Neuronal stem cell (in vitro differentiated cells): ENCODE measurements at regions not wholly inside any gene's neighbourhood (a gene's known extent, or its start where the extent isn't known, plus 50 kb on each side); places are given as distances from the start of the nearest gene placed in this dataset.

ENCODE experiments used
- DNase-seq: peaks from one replicate; pipeline ENCODE4 v3.0.0-alpha.2; 2013; ENCODE audit warnings: low spot score
- H2AFZ ChIP-seq: one replicate; pipeline ENCODE4 v1.6.1; 2013; ENCODE audit warnings: mild to moderate bottlenecking, low read length, inconsistent platforms
- H2AK5ac ChIP-seq: 2 replicates; pipeline ENCODE4 v1.6.1; 2013; ENCODE audit warnings: low read depth, mild to moderate bottlenecking, inconsistent platforms, low read length, moderate library complexity, mixed read lengths
- H2BK120ac ChIP-seq: 2 replicates; pipeline ENCODE4 v1.6.1; 2013; ENCODE audit warnings: low read depth, mild to moderate bottlenecking, inconsistent platforms, low read length, moderate library complexity, mixed read lengths
- H2BK12ac ChIP-seq: one replicate; pipeline ENCODE4 v1.6.1; 2013; ENCODE audit warnings: low read length, inconsistent platforms
- H2BK15ac ChIP-seq: 2 replicates; pipeline ENCODE4 v1.6.1; 2013; ENCODE audit warnings: mild to moderate bottlenecking, low read length, inconsistent platforms, mixed read lengths
- H2BK5ac ChIP-seq: one replicate; pipeline ENCODE4 v1.6.1; 2013; ENCODE audit warnings: inconsistent platforms, mild to moderate bottlenecking, low read length, moderate library complexity
- H3K14ac ChIP-seq: one replicate; pipeline ENCODE4 v1.6.1; 2013; ENCODE audit warnings: low read length, inconsistent platforms
- H3K18ac ChIP-seq: 2 replicates; pipeline ENCODE4 v1.6.1; 2013; ENCODE audit warnings: low read length, inconsistent platforms
- H3K23ac ChIP-seq: 2 replicates; pipeline ENCODE4 v1.6.1; 2013; ENCODE audit warnings: low read depth, mild to moderate bottlenecking, mixed read lengths, low read length, inconsistent platforms; ENCODE audit not compliant: poor library complexity
- H3K27ac ChIP-seq: replicated peaks from 3 replicates; pipeline ENCODE4 v1.5.1; 2013; ENCODE audit warnings: low read length, inconsistent platforms
- H3K27me3 ChIP-seq, 3 experiments: 2 replicates each; pipeline ENCODE4 v1.6.1; 2013; ENCODE audit warnings: low read length in 3 of 3, mild to moderate bottlenecking in 2 of 3, inconsistent platforms in 1 of 3, low read depth in 1 of 3, mixed read lengths in 1 of 3, moderate library complexity in 1 of 3; ENCODE audit not compliant: control insufficient read depth in 3 of 3, insufficient read depth in 3 of 3
- H3K36me3 ChIP-seq, 2 donors: replicated peaks in 1 of 2; 2 replicates each; pipeline ENCODE4 v1.6.1; 2013; ENCODE audit warnings: low read length in 2 of 2; ENCODE audit not compliant: control insufficient read depth in 2 of 2, insufficient read depth in 2 of 2
- H3K4ac ChIP-seq: 2 replicates; pipeline ENCODE4 v1.6.1; 2013; ENCODE audit warnings: inconsistent platforms, mild to moderate bottlenecking, low read length, moderate library complexity
- H3K4me1 ChIP-seq, 2 donors: 1 replicate in 1 of 2; 2 replicates in 1 of 2; pipeline ENCODE4 v1.6.1; 2013; ENCODE audit warnings: low read length in 2 of 2, low read depth in 1 of 2; ENCODE audit not compliant: control insufficient read depth in 2 of 2, insufficient read depth in 1 of 2
- H3K4me2 ChIP-seq: one replicate; pipeline ENCODE4 v1.6.1; 2013; ENCODE audit warnings: mild to moderate bottlenecking, low read length, inconsistent platforms; ENCODE audit not compliant: insufficient read depth, poor library complexity, severe bottlenecking
- H3K4me3 ChIP-seq, 2 donors: 2 replicates each; pipeline ENCODE4 v1.5.1; 2013; ENCODE audit warnings: low read length in 2 of 2, mild to moderate bottlenecking in 2 of 2, inconsistent platforms in 1 of 2, moderate library complexity in 1 of 2
- H3K79me1 ChIP-seq: one replicate; pipeline ENCODE4 v1.6.1; 2013; ENCODE audit warnings: low read depth, mild to moderate bottlenecking, inconsistent platforms, low read length, moderate library complexity
- H3K9ac ChIP-seq: one replicate; pipeline ENCODE4 v1.6.1; 2013; ENCODE audit warnings: mild to moderate bottlenecking, low read depth, low read length, inconsistent platforms; ENCODE audit not compliant: poor library complexity
- H3K9me3 ChIP-seq, 2 donors: replicated peaks in 1 of 2; 2 replicates each; pipeline versions ENCODE3 to v1.6.1; 2013; ENCODE audit warnings: low read length in 2 of 2, mild to moderate bottlenecking in 2 of 2, inconsistent platforms in 1 of 2, low read depth in 1 of 2, mixed read lengths in 1 of 2, moderate library complexity in 1 of 2; ENCODE audit not compliant: control insufficient read depth in 2 of 2, insufficient read depth in 1 of 2
- H4K8ac ChIP-seq: one replicate; pipeline ENCODE4 v1.6.1; 2013; ENCODE audit warnings: low read depth, mild to moderate bottlenecking, inconsistent platforms, low read length, moderate library complexity
- H4K91ac ChIP-seq: one replicate; pipeline ENCODE4 v1.6.1; 2013; ENCODE audit warnings: low read length, low read depth, mild to moderate bottlenecking, inconsistent platforms; ENCODE audit not compliant: poor library complexity

DNA sequence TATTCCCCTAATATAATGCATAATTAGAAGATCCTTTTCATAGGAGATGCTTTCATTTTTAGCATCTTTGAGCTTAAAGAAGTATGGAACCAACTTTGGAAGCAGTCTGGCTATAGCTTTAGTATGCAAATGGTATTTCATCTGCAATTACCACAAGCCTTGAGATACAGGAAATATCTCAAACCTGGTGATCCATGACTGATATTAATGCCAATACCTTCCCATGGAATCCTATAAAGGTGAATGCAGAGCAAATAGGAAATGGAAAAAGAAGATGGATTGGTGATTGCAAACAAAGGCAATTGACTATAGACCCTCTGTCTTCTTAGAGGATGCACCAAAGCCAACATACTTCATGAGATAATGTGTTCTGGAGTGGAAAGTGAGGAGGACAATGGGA, 326.4 kb downstream of the KBTBD8 start:
- Histone ChIP-seq H2BK12ac (no peak overlapping the region), H3K27ac (no peak overlapping the region), H3K4me3 (no peak overlapping the region), H2BK5ac (no peak overlapping the region), H3K4me2 (no peak overlapping the region), H3K23ac (no peak overlapping the region), H3K14ac (no peak overlapping the region), H2AK5ac (no peak overlapping the region), H3K4ac (no peak overlapping the region), H3K9me3 (peaks cover 0 to 2% of the 10 kb centered on the region in 2 donors), H3K79me1 (no peaks in the 10 kb centered on the region), H3K36me3 (no peaks in the 10 kb centered on the region), H2AFZ (no peak overlapping the region), H2BK15ac (no peak overlapping the region), H3K18ac (no peak overlapping the region), H4K8ac (no peak overlapping the region), H4K91ac (no peak overlapping the region), H2BK120ac (no peak overlapping the region), H3K27me3 (no peaks in the 10 kb centered on the region), H3K9ac (no peak overlapping the region), H3K4me1 (no peaks in the 10 kb centered on the region)
- no peak for DNase-seq
